Osteoblast (primary cell): ENCODE measurements at regions not wholly inside any gene's neighbourhood (a gene's known extent, or its start where the extent isn't known, plus 50 kb on each side); places are given as distances from the start of the nearest gene placed in this dataset.

Experiments
- DNase-seq: peaks from one replicate; pipeline ENCODE4 v3.0.0; 2011; ENCODE audit warnings: low spot score, mixed read lengths; ENCODE audit not compliant: insufficient read length; ENCODE audit errors: missing footprints
- H2AFZ ChIP-seq: 2 replicates; pipeline ENCODE4 v1.6.0; 2011; ENCODE audit warnings: mild to moderate bottlenecking, low read length
- H3K27ac ChIP-seq: 2 replicates; pipeline ENCODE4 v1.5.1; 2011; ENCODE audit warnings: mild to moderate bottlenecking, low read depth, low read length, moderate library complexity
- H3K27me3 ChIP-seq: 2 replicates; pipeline ENCODE4 v1.6.0; 2012; ENCODE audit warnings: mild to moderate bottlenecking, control low read depth, inconsistent platforms, low read length, moderate library complexity; ENCODE audit not compliant: insufficient read depth
- H3K36me3 ChIP-seq: 2 replicates; pipeline ENCODE4 v1.5.1; 2011; ENCODE audit warnings: mild to moderate bottlenecking, low read length, control low read depth, moderate library complexity; ENCODE audit not compliant: insufficient read depth
- H3K4me1 ChIP-seq: 2 replicates; pipeline ENCODE4 v1.5.1; 2011; ENCODE audit warnings: mild to moderate bottlenecking, low read length, control low read depth, moderate library complexity; ENCODE audit not compliant: insufficient read depth
- H3K4me2 ChIP-seq: 2 replicates; pipeline ENCODE4 v1.6.0; 2011; ENCODE audit warnings: mild to moderate bottlenecking, low read length; ENCODE audit not compliant: insufficient read depth
- H3K4me3 ChIP-seq: fragments of 200-600 bp; sonication (generic); 3 replicates; pipeline ENCODE4 v1.5.1; 2012; ENCODE audit warnings: mild to moderate bottlenecking, low read length, inconsistent platforms; ENCODE audit not compliant: insufficient read depth
- H3K79me2 ChIP-seq: 2 replicates; pipeline ENCODE4 v1.6.0; 2012; ENCODE audit warnings: mild to moderate bottlenecking, low read length, control low read depth, inconsistent platforms; ENCODE audit not compliant: insufficient read depth
- H3K9me3 ChIP-seq: 2 replicates; pipeline ENCODE4 v1.5.1; 2011; ENCODE audit warnings: low read depth, low read length, control low read depth
- H4K20me1 ChIP-seq: 2 replicates; pipeline ENCODE4 v1.6.0; 2012; ENCODE audit warnings: mild to moderate bottlenecking, low read length, control low read depth; ENCODE audit not compliant: insufficient read depth
- CTCF ChIP-seq: IDR thresholded peaks from 2 replicates; pipeline ENCODE4 v1.5.1; 2011; ENCODE audit warnings: mild to moderate bottlenecking, low read depth, low read length, moderate library complexity; ENCODE audit errors: extremely low read depth

GRCh38 chr15:97567411-97567810 is 393.1 kb upstream of the ARRDC4 start:
- no peak for TF ChIP-seq CTCF

GRCh38 chr15:97576929-97577645 is 383.4 kb upstream of the ARRDC4 start:
- Histone ChIP-seq H4K20me1 (no peaks in the 10 kb centered on the region), H3K27ac (no peak overlapping the region), H3K27me3 (no peaks in the 10 kb centered on the region), H2AFZ (no peak overlapping the region), H3K4me2 (no peak overlapping the region), H3K79me2 (no peaks in the 10 kb centered on the region), H3K9me3 (no peaks in the 10 kb centered on the region), H3K4me3 (no peak overlapping the region), H3K4me1 (no peaks in the 10 kb centered on the region), H3K36me3 (no peaks in the 10 kb centered on the region)
- no peak for DNase-seq
- no peak for TF ChIP-seq CTCF

More at GRCh38 chr15:97567411-97567810, 393.1 kb upstream of the ARRDC4 start:
- Histone ChIP-seq H3K36me3 (no peaks in the 10 kb centered on the region), H3K79me2 (no peaks in the 10 kb centered on the region), H2AFZ (no peak overlapping the region), H3K4me3 (no peak overlapping the region), H3K4me2 (no peak overlapping the region), H4K20me1 (no peaks in the 10 kb centered on the region), H3K4me1 (no peaks in the 10 kb centered on the region), H3K27ac (no peak overlapping the region), H3K27me3 (no peaks in the 10 kb centered on the region), H3K9me3 (peaks cover 3% of the 10 kb centered on the region)
- no peak for DNase-seq

- no peak for DNase-seq
- no peak overlapping the region for H3K4me2 ChIP-seq
- H3K27ac ChIP-seq, result no peak overlapping the region
These were observed 375.1 kb upstream of the ARRDC4 start for GRCh38 chr15:97585408-97585807.

More at GRCh38 chr15:97585408-97585807, 375.1 kb upstream of the ARRDC4 start:
- H3K4me1 ChIP-seq, result no peaks in the 10 kb centered on the region
- H2AFZ ChIP-seq, result no peak overlapping the region
- no peak overlapping the region for H3K4me3 ChIP-seq
- H4K20me1 ChIP-seq, result no peaks in the 10 kb centered on the region
- H3K79me2 ChIP-seq, result no peaks in the 10 kb centered on the region
- no peaks in the 10 kb centered on the region for H3K36me3 ChIP-seq
- H3K27me3 ChIP-seq, result no peaks in the 10 kb centered on the region
- no peak for TF ChIP-seq CTCF
- peaks cover 9% of the 10 kb centered on the region for H3K9me3 ChIP-seq
